Ishikawa (cell line): ENCODE measurements at regions not wholly inside any gene's neighbourhood (a gene's known extent, or its start where the extent isn't known, plus 50 kb on each side); places are given as distances from the start of the nearest gene placed in this dataset.

Source experiments
- EP300 ChIP-seq: IDR thresholded peaks from 2 replicates; pipeline ENCODE4 v1.6.1; 2012; ENCODE audit warnings: borderline replicate concordance
- FOXM1 ChIP-seq: IDR thresholded peaks from 2 replicates; pipeline ENCODE4 v1.6.1; 2012; ENCODE audit warnings: low read depth, borderline replicate concordance
- TCF12 ChIP-seq: IDR thresholded peaks from 2 replicates; pipeline ENCODE4 v1.6.1; 2012; ENCODE audit warnings: low read depth
- TF ChIP-seq, protein P1 (sequence below): IDR thresholded peaks from 2 replicates; pipeline ENCODE4 v1.6.1; 2012; ENCODE audit warnings: low read depth, mild to moderate bottlenecking

GRCh38 chr4:164139291-164139690 is 614.6 kb upstream of the SMIM31 start:
- TF ChIP-seq, protein P1, sequence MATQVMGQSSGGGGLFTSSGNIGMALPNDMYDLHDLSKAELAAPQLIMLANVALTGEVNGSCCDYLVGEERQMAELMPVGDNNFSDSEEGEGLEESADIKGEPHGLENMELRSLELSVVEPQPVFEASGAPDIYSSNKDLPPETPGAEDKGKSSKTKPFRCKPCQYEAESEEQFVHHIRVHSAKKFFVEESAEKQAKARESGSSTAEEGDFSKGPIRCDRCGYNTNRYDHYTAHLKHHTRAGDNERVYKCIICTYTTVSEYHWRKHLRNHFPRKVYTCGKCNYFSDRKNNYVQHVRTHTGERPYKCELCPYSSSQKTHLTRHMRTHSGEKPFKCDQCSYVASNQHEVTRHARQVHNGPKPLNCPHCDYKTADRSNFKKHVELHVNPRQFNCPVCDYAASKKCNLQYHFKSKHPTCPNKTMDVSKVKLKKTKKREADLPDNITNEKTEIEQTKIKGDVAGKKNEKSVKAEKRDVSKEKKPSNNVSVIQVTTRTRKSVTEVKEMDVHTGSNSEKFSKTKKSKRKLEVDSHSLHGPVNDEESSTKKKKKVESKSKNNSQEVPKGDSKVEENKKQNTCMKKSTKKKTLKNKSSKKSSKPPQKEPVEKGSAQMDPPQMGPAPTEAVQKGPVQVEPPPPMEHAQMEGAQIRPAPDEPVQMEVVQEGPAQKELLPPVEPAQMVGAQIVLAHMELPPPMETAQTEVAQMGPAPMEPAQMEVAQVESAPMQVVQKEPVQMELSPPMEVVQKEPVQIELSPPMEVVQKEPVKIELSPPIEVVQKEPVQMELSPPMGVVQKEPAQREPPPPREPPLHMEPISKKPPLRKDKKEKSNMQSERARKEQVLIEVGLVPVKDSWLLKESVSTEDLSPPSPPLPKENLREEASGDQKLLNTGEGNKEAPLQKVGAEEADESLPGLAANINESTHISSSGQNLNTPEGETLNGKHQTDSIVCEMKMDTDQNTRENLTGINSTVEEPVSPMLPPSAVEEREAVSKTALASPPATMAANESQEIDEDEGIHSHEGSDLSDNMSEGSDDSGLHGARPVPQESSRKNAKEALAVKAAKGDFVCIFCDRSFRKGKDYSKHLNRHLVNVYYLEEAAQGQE, result no peak
- TF ChIP-seq EP300, result no peak
- TF ChIP-seq FOXM1, result no peak
- TF ChIP-seq TCF12, result no peak
